Liver (tissue), 8 donors: ENCODE measurements at regions not wholly inside any gene's neighbourhood (a gene's known extent, or its start where the extent isn't known, plus 50 kb on each side); places are given as distances from the start of the nearest gene placed in this dataset.

Experiments used
- DNase-seq: peaks from one replicate; pipeline ENCODE4 v3.0.0-alpha.2; 2017; ENCODE audit warnings: low spot score
- H3K27ac ChIP-seq, 2 donors: one replicate each; pipeline ENCODE4 v1.7.0; 2013; ENCODE audit warnings: inconsistent platforms in 2 of 2, low read length in 2 of 2, control low read depth in 1 of 2, low read depth in 1 of 2, mild to moderate bottlenecking in 1 of 2
- H3K27me3 ChIP-seq, 4 donors: one replicate each; pipeline versions ENCODE4 v1.6.1 to v1.7.0; 2013; ENCODE audit warnings: low read length in 3 of 4, inconsistent platforms in 1 of 4, mild to moderate bottlenecking in 1 of 4, moderate library complexity in 1 of 4; ENCODE audit not compliant: control insufficient read depth in 4 of 4, insufficient read depth in 4 of 4
- H3K36me3 ChIP-seq, 4 donors: one replicate each; pipeline versions ENCODE4 v1.6.1 to v1.7.0; 2013; ENCODE audit warnings: low read length in 3 of 4, mild to moderate bottlenecking in 3 of 4, low read depth in 1 of 4, moderate library complexity in 1 of 4; ENCODE audit not compliant: control insufficient read depth in 4 of 4, insufficient read depth in 3 of 4
- H3K4me1 ChIP-seq, 4 donors: one replicate each; pipeline versions ENCODE4 v1.6.1 to v1.7.0; 2013; ENCODE audit warnings: low read length in 3 of 4, mild to moderate bottlenecking in 3 of 4, moderate library complexity in 1 of 4; ENCODE audit not compliant: control insufficient read depth in 4 of 4, insufficient read depth in 4 of 4
- H3K4me3 ChIP-seq, 3 donors: one replicate each; pipeline versions ENCODE4 v1.6.1 to v1.7.0; 2013; ENCODE audit warnings: low read length in 3 of 3, control low read depth in 1 of 3, low read depth in 1 of 3, mild to moderate bottlenecking in 1 of 3
- H3K9ac ChIP-seq, 2 donors: one replicate each; pipeline ENCODE4 v1.7.0; 2013; ENCODE audit warnings: low read length in 2 of 2, mild to moderate bottlenecking in 2 of 2, moderate library complexity in 2 of 2, control low read depth in 1 of 2, low read depth in 1 of 2
- H3K9me3 ChIP-seq, 4 donors: one replicate each; pipeline versions ENCODE4 v1.6.1 to v1.7.0; 2013; ENCODE audit warnings: low read length in 3 of 4; ENCODE audit not compliant: control insufficient read depth in 4 of 4
- CTCF ChIP-seq: fragments of 150-350 bp; IDR thresholded peaks from 2 replicates; pipeline ENCODE4 v1.5.1; 2017; ENCODE audit warnings: improper control_type of control experiment, low read depth, low read length; ENCODE audit not compliant: missing input control
- EGR1 ChIP-seq, 2 donors: IDR thresholded peaks; 2 replicates each; pipeline ENCODE4 v1.6.1; 2016 to 2018; ENCODE audit warnings: antibody characterized with exemption in 2 of 2, low read depth in 2 of 2
- FOXA1 ChIP-seq: IDR thresholded peaks from 2 replicates; pipeline ENCODE4 v1.6.1; 2016; ENCODE audit warnings: antibody characterized with exemption
- FOXA2 ChIP-seq: IDR thresholded peaks from 2 replicates; pipeline ENCODE4 v1.6.1; 2016; ENCODE audit warnings: antibody characterized with exemption
- GABPA ChIP-seq, 2 donors: IDR thresholded peaks in 1 of 2; conservative IDR thresholded peaks in 1 of 2; 2 replicates each; pipeline ENCODE4 v1.6.1; 2016; ENCODE audit warnings: antibody characterized with exemption in 2 of 2, mild to moderate bottlenecking in 1 of 2, moderate library complexity in 1 of 2
- HNF4G ChIP-seq: IDR thresholded peaks from 2 replicates; pipeline ENCODE4 v1.6.1; 2016; ENCODE audit warnings: antibody characterized with exemption
- JUND ChIP-seq, 2 donors: IDR thresholded peaks; 2 replicates each; pipeline ENCODE4 v1.6.1; 2016; ENCODE audit warnings: antibody characterized with exemption in 2 of 2
- NR2F2 ChIP-seq: IDR thresholded peaks from 2 replicates; pipeline ENCODE4 v1.6.1; 2016; ENCODE audit warnings: antibody characterized with exemption
- RAD21 ChIP-seq, 2 donors: IDR thresholded peaks; 2 replicates each; pipeline ENCODE4 v1.6.1; 2016; ENCODE audit warnings: antibody characterized with exemption in 2 of 2, mild to moderate bottlenecking in 2 of 2
- REST ChIP-seq: IDR thresholded peaks from 2 replicates; pipeline ENCODE4 v1.6.1; 2016; ENCODE audit warnings: antibody characterized with exemption, mild to moderate bottlenecking
- RXRA ChIP-seq, 2 donors: IDR thresholded peaks; 2 replicates each; pipeline ENCODE4 v1.6.1; 2017 to 2018; ENCODE audit warnings: antibody characterized with exemption in 2 of 2, mild to moderate bottlenecking in 1 of 2
- SP1 ChIP-seq: IDR thresholded peaks from 2 replicates; pipeline ENCODE4 v1.6.1; 2018; ENCODE audit warnings: antibody characterized with exemption, mild to moderate bottlenecking
- TAF1 ChIP-seq: conservative IDR thresholded peaks from 2 replicates; pipeline ENCODE4 v1.6.1; 2016; ENCODE audit warnings: antibody characterized with exemption, mild to moderate bottlenecking
- WGBS: extraction: QIAGEN DNeasy Blood & Tissue Kit; methylation state at CpG from one replicate; pipeline ENCODE4 v1.1.7; 2013; 5-methylcytosine and 5-hydroxymethylcytosine counted together
- TF ChIP-seq, protein P1 (sequence below): IDR thresholded peaks from 2 replicates; pipeline ENCODE4 v1.6.1; 2016; ENCODE audit warnings: antibody characterized with exemption
- TF ChIP-seq, protein P2 (sequence below): IDR thresholded peaks from 2 replicates; pipeline ENCODE4 v1.6.1; 2016; ENCODE audit warnings: antibody characterized with exemption
- TF ChIP-seq, protein P3 (sequence below): IDR thresholded peaks from 2 replicates; pipeline ENCODE4 v1.6.1; 2016; ENCODE audit warnings: antibody characterized with exemption
- donor health status: healthy.
- donor health status: healthy.
- donor health status: healthy.
- donor health status: healthy.
- donor health status: healthy.

- no peaks in the 10 kb centered on the region for H3K4me1 ChIP-seq
- H3K36me3 ChIP-seq, result no peaks in the 10 kb centered on the region
- WGBS, result 67% methylated on average over 1 of the region's 1 CpG
- H3K9me3 ChIP-seq, result peaks cover 4 to 10% (median 9%) of the 10 kb centered on the region in 4 donors
- no peak overlapping the region for H3K27ac ChIP-seq
- H3K4me3 ChIP-seq, result no peak overlapping the region
- no peaks in the 10 kb centered on the region for H3K27me3 ChIP-seq
- DNase-seq, result no peak
- no peak overlapping the region for H3K9ac ChIP-seq
- TF ChIP-seq TAF1 (no peak), REST (no peak), FOXA2 (no peak), CTCF (no peak), EGR1 (IDR thresholded peaks at IDR 0.05; ENCODE audit: low read depth in 2 of 2) (no peak), SP1 (no peak), FOXA1 (no peak), HNF4G (no peak), NR2F2 (no peak), RXRA (IDR thresholded peaks at IDR 0.05) (no peak), RAD21 (IDR thresholded peaks at IDR 0.05) (no peak), GABPA (IDR thresholded peaks at IDR 0.05 in 1 of 2, conservative IDR thresholded peaks at IDR 0.05 in 1 of 2) (no peak), JUND (IDR thresholded peaks at IDR 0.05) (no peak)
- TF ChIP-seq, protein P1, sequence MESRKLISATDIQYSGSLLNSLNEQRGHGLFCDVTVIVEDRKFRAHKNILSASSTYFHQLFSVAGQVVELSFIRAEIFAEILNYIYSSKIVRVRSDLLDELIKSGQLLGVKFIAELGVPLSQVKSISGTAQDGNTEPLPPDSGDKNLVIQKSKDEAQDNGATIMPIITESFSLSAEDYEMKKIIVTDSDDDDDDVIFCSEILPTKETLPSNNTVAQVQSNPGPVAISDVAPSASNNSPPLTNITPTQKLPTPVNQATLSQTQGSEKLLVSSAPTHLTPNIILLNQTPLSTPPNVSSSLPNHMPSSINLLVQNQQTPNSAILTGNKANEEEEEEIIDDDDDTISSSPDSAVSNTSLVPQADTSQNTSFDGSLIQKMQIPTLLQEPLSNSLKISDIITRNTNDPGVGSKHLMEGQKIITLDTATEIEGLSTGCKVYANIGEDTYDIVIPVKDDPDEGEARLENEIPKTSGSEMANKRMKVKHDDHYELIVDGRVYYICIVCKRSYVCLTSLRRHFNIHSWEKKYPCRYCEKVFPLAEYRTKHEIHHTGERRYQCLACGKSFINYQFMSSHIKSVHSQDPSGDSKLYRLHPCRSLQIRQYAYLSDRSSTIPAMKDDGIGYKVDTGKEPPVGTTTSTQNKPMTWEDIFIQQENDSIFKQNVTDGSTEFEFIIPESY, result no peak
- TF ChIP-seq, protein P2, sequence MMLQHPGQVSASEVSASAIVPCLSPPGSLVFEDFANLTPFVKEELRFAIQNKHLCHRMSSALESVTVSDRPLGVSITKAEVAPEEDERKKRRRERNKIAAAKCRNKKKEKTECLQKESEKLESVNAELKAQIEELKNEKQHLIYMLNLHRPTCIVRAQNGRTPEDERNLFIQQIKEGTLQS, result no peak
- TF ChIP-seq, protein P3, sequence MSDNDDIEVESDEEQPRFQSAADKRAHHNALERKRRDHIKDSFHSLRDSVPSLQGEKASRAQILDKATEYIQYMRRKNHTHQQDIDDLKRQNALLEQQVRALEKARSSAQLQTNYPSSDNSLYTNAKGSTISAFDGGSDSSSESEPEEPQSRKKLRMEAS, result no peak
Observed at GRCh38 chr6:148059869-148060268, 282.8 kb upstream of the SASH1 start.
